Activated gamma-delta T cell (primary cell): ENCODE measurements at regions not wholly inside any gene's neighbourhood (a gene's known extent, or its start where the extent isn't known, plus 50 kb on each side); places are given as distances from the start of the nearest gene placed in this dataset.

Source experiments
- DNase-seq: peaks from one replicate; lab custom pipeline; 2025; lab: John Stamatoyannopoulos, UW

GRCh38 chr1:221845650-221846371, 103.9 kb upstream of the DUSP10 start:
- no peak for DNase-seq

- no peak for DNase-seq
Measured at GRCh38 chr1:221841983-221842335, 100.1 kb upstream of the DUSP10 start.

GRCh38 chr1:221841251-221841982, 99.5 kb upstream of the DUSP10 start:
- DNase-seq, result no peak

GRCh38 chr1:221840511-221841243, 98.8 kb upstream of the DUSP10 start:
- no peak for DNase-seq

- DNase-seq, result peak; percentile 13
Measured at GRCh38 chr1:221839782-221840395, 98.0 kb upstream of the DUSP10 start.

GRCh38 chr1:221839321-221839720, 97.4 kb upstream of the DUSP10 start:
- DNase-seq, result no peak

GRCh38 chr1:221837896-221838295, 96.0 kb upstream of the DUSP10 start:
- no peak for DNase-seq

- DNase-seq, result no peak
Measured at GRCh38 chr1:221834698-221835513, 93.0 kb upstream of the DUSP10 start.

- no peak for DNase-seq
Measured at GRCh38 chr1:221832617-221833016, 90.7 kb upstream of the DUSP10 start.

- no peak for DNase-seq
Measured at GRCh38 chr1:221832151-221832550, 90.3 kb upstream of the DUSP10 start.

GRCh38 chr1:221829327-221830015, 87.6 kb upstream of the DUSP10 start:
- DNase-seq, result no peak

- no peak for DNase-seq
Measured at GRCh38 chr1:221827307-221827642, 85.4 kb upstream of the DUSP10 start.

- no peak for DNase-seq
Measured at GRCh38 chr1:221824909-221825308, 83.0 kb upstream of the DUSP10 start.

GRCh38 chr1:221824025-221824424, 82.1 kb upstream of the DUSP10 start:
- DNase-seq, result no peak

- no peak for DNase-seq
Measured at GRCh38 chr1:221823561-221823960, 81.7 kb upstream of the DUSP10 start.

- no peak for DNase-seq
Measured at GRCh38 chr1:221823149-221823548, 81.3 kb upstream of the DUSP10 start.

- DNase-seq, result no peak
Measured at GRCh38 chr1:221822591-221822990, 80.7 kb upstream of the DUSP10 start.

GRCh38 chr1:221816899-221817298, 75.0 kb upstream of the DUSP10 start:
- DNase-seq, result no peak

GRCh38 chr1:221815660-221816059, 73.8 kb upstream of the DUSP10 start:
- DNase-seq, result no peak

- no peak for DNase-seq
Measured at GRCh38 chr1:221813887-221814286, 72.0 kb upstream of the DUSP10 start.
